Ovary (tissue), 7 donors: ENCODE measurements at regions not wholly inside any gene's neighbourhood (a gene's known extent, or its start where the extent isn't known, plus 50 kb on each side); places are given as distances from the start of the nearest gene placed in this dataset.

ENCODE experiments used
- DNase-seq, 5 donors: peaks; one replicate each; pipeline ENCODE4 v3.0.0-alpha.2; 2019 to 2020
- H3K27ac ChIP-seq, 2 donors: fragments of 200-600 bp; one replicate each; pipeline versions ENCODE4 v1.5.1 to v1.8.0; 2019 to 2022
- H3K27me3 ChIP-seq: fragments of 200-600 bp; one replicate; pipeline ENCODE4 v1.8.0; 2022
- H3K36me3 ChIP-seq: fragments of 200-600 bp; sonication (generic); one replicate; pipeline ENCODE4 v1.5.1; 2019
- H3K4me1 ChIP-seq: one replicate; pipeline ENCODE4 v1.8.1; 2013; ENCODE audit warnings: mild to moderate bottlenecking, moderate library complexity; ENCODE audit not compliant: insufficient read depth
- H3K4me3 ChIP-seq: fragments of 200-600 bp; sonication (generic); one replicate; pipeline ENCODE4 v1.5.1; 2017
- H3K9me3 ChIP-seq, 2 donors: fragments of 200-600 bp in 1 of 2; sonication (generic) in 1 of 2; one replicate each; pipeline versions ENCODE4 v1.5.1 to v1.8.1; 2013 to 2019; ENCODE audit warnings: mild to moderate bottlenecking in 1 of 2, moderate library complexity in 1 of 2
- CTCF ChIP-seq, 3 donors: fragments of 450-650 bp in 2 of 3; fragments of 200-600 bp in 1 of 3; IDR thresholded peaks; one replicate each; pipeline versions ENCODE4 v1.5.1 to v1.8.0; 2016 to 2022; ENCODE audit warnings: antibody characterized with exemption in 3 of 3, mild to moderate bottlenecking in 1 of 3
- EP300 ChIP-seq: sonication (generic); formaldehyde crosslinking; IDR thresholded peaks from one replicate; pipeline ENCODE4 v1.6.1; 2017; ENCODE audit warnings: antibody characterized with exemption
- POLR2A ChIP-seq: fragments of 450-650 bp; IDR thresholded peaks from one replicate; pipeline ENCODE4 v1.6.1; 2017; ENCODE audit warnings: antibody characterized with exemption, mild to moderate bottlenecking, moderate library complexity
- WGBS, 3 donors: extraction: QIAGEN DNeasy Blood & Tissue Kit in 1 of 3; methylation state at CpG; one replicate each; pipeline versions ENCODE4 v1.1.5 to v1.1.7; 2013 to 2017; 5-methylcytosine and 5-hydroxymethylcytosine counted together
- intact Hi-C, 4 donors: fragments of 100-400 bp; cut with DNase I; formaldehyde crosslinking; loops; one replicate each; pipeline versions ENCODE4 v1.11.0 to v1.15.1; 2022 to 2023
- donor health status: DM: no; HTN: no; CAD: no; lungs with moderate emphysema.
- donor health status: DM: no; HTN: no; CAD: no.
- donor health status: Bipolar disorder and iron deficiency.
- donor health status: DM: no; HTN: no; CAD: no.
- donor health status: DM: yes; HTN: yes; CAD: no.

DNA sequence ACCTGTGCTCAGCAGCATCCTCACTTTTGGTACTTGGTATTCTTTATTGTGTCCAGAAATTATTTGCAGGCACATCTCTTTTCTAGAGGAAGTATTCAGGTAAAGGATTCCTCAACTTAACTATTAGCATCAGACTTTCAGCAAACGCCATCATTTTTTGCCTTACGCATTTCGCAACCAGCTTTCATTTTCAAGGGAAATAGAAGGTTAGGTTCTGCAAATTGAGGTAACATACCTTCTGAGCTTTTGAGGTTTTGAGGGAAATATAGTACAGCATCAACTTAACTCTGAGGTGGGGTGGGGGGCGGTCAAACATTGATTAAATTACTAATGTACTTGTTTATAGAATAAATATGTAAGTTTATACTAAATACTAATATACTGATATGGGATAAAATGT is 243.6 kb upstream of the RIMS1 start:
- H3K4me3 ChIP-seq = no peak overlapping the region
- H3K27me3 ChIP-seq = no peaks in the 10 kb centered on the region
- WGBS, 3 donors = 96 to 98% (median 97%) methylated on average over 4 of the region's 4 CpGs
- no peak for TF ChIP-seq POLR2A
- TF ChIP-seq EP300 = no peak
- TF ChIP-seq CTCF (IDR thresholded peaks at IDR 0.05) = no peak
- intact Hi-C loops = no loop called here
- H3K9me3 ChIP-seq = no peaks in the 10 kb centered on the region
- no peak for DNase-seq
- H3K4me1 ChIP-seq = no peaks in the 10 kb centered on the region
- no peak overlapping the region for H3K27ac ChIP-seq
- no peaks in the 10 kb centered on the region for H3K36me3 ChIP-seq

DNA sequence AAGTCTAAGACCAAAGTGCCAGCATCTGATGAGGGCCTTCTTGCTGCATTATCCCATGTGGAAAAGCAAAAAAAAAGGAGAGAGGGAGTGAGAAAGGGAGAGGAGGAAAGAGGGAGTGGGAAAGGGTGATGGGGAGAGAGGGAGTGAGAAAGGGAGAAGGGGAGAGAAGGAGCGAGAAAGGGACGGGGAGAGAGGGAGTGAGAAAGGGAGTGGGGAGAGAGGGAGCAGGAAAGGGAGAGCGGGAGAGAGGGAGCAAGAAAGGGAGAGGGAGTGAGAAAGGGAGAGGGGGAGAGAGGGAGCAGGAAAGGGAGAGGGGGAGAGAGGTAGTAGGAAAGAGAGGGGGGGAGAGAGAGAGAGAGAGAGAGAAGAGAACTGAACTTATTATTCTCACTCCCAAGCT is 241.1 kb upstream of the RIMS1 start:
- no peak for DNase-seq
- Histone ChIP-seq H3K4me3 (no peak overlapping the region), H3K27ac (no peak overlapping the region), H3K36me3 (no peaks in the 10 kb centered on the region), H3K4me1 (no peaks in the 10 kb centered on the region), H3K9me3 (no peaks in the 10 kb centered on the region), H3K27me3 (no peaks in the 10 kb centered on the region)
- TF ChIP-seq CTCF (IDR thresholded peaks at IDR 0.05) (no peak), EP300 (no peak)
- 81 to 83% (median 83%) methylated on average over 3 of the region's 3 CpGs for WGBS, 3 donors
- intact Hi-C loops = no loop called here

GRCh38 chr6:71649915-71650314 is 236.4 kb upstream of the RIMS1 start:
- intact Hi-C loops = no loop called here
- TF ChIP-seq CTCF (IDR thresholded peaks at IDR 0.05) (no peak), EP300 (no peak), POLR2A (no peak)
- no peak overlapping the region for H3K27ac ChIP-seq
- H3K9me3 ChIP-seq = no peaks in the 10 kb centered on the region
- no peaks in the 10 kb centered on the region for H3K36me3 ChIP-seq
- no peak overlapping the region for H3K4me3 ChIP-seq
- H3K27me3 ChIP-seq = no peaks in the 10 kb centered on the region
- 70 to 76% (median 73%) methylated on average over 2 of the region's 2 CpGs for WGBS, 3 donors
- H3K4me1 ChIP-seq = no peaks in the 10 kb centered on the region
- no peak for DNase-seq

- DNase-seq = no peak
- Histone ChIP-seq H3K36me3 (no peaks in the 10 kb centered on the region), H3K9me3 (no peaks in the 10 kb centered on the region), H3K27me3 (no peaks in the 10 kb centered on the region), H3K4me3 (no peak overlapping the region), H3K27ac (no peak overlapping the region), H3K4me1 (no peaks in the 10 kb centered on the region)
- 69 to 72% (median 70%) methylated on average over 2 of the region's 2 CpGs for WGBS, 3 donors
- TF ChIP-seq CTCF (IDR thresholded peaks at IDR 0.05) (no peak), POLR2A (no peak), EP300 (no peak)
- intact Hi-C loops = no loop called here
Measured at GRCh38 chr6:71651636-71652035, 234.7 kb upstream of the RIMS1 start.

- intact Hi-C loops = no loop called here
- no peak overlapping the region for H3K4me3 ChIP-seq
- no peaks in the 10 kb centered on the region for H3K27me3 ChIP-seq
- WGBS, 3 donors = 12 to 15% (median 12%) methylated on average over 1 of the region's 1 CpG
- H3K4me1 ChIP-seq = no peaks in the 10 kb centered on the region
- H3K36me3 ChIP-seq = no peaks in the 10 kb centered on the region
- TF ChIP-seq POLR2A = no peak
- no peak for TF ChIP-seq EP300
- no peak for TF ChIP-seq CTCF (IDR thresholded peaks at IDR 0.05)
- H3K27ac ChIP-seq = no peak overlapping the region
- H3K9me3 ChIP-seq = no peaks in the 10 kb centered on the region
- no peak for DNase-seq
Measured at GRCh38 chr6:71656121-71656520, 230.2 kb upstream of the RIMS1 start.
